ENCODE measurements at regions not wholly inside any gene's neighbourhood (a gene's known extent, or its start where the extent isn't known, plus 50 kb on each side); places are given as distances from the start of the nearest gene placed in this dataset.

- Histone ChIP-seq H3K27me3 (ENCODE audit: control insufficient read depth in 3 of 3, insufficient read depth in 3 of 3, low read length in 2 of 3) (no peaks in the 10 kb centered on the region), H3K9me3 (ENCODE audit: control insufficient read depth in 4 of 4, insufficient read depth in 3 of 4, low read length in 3 of 4) (peaks cover 0 to 3% (median 0%) of the 10 kb centered on the region in 4 donors), H3K27ac (ENCODE audit: low read depth in 1 of 2, low read length in 1 of 2) (no peak overlapping the region), H3K36me3 (ENCODE audit: control insufficient read depth in 4 of 4, insufficient read depth in 4 of 4, low read length in 4 of 4) (peaks cover 0 to 3% (median under 1%) of the 10 kb centered on the region in 4 donors), H3K4me3 (no peak overlapping the region), H3K4me1 (ENCODE audit: control insufficient read depth in 5 of 5, insufficient read depth in 5 of 5, low read length in 5 of 5) (no peaks in the 10 kb centered on the region), H3K9ac (ENCODE audit: insufficient read depth in 1 of 2, low read length in 2 of 2) (no peak overlapping the region)
- DNase-seq (no peak), ATAC-seq (ENCODE audit: insufficient read depth, low FRiP score) (no peak)
- no peak for TF ChIP-seq CTCF (IDR thresholded peaks at IDR 0.05; ENCODE audit: control extremely low read depth, extremely low read depth)
Observed at GRCh38 chr10:28082316-28082715, 83.4 kb upstream of the ODAD2 start.

- no peak for DNase-seq
- peaks cover 0 to 4% (median 3%) of the 10 kb centered on the region in 4 donors for H3K9me3 ChIP-seq (ENCODE audit: control insufficient read depth in 4 of 4, insufficient read depth in 3 of 4, low read length in 3 of 4)
Observed at GRCh38 chr10:28077889-28078288, 79.0 kb upstream of the ODAD2 start.

GRCh38 chr10:28075424-28075823 lies 76.5 kb upstream of the ODAD2 start:
- Histone ChIP-seq H3K4me1 (ENCODE audit: control insufficient read depth in 5 of 5, insufficient read depth in 5 of 5, low read length in 5 of 5) (no peaks in the 10 kb centered on the region), H3K36me3 (ENCODE audit: control insufficient read depth in 4 of 4, insufficient read depth in 4 of 4, low read length in 4 of 4) (peaks cover 0 to 3% (median 0%) of the 10 kb centered on the region in 4 donors), H3K27ac (ENCODE audit: low read depth in 1 of 2, low read length in 1 of 2) (no peak overlapping the region), H3K9ac (ENCODE audit: insufficient read depth in 1 of 2, low read length in 2 of 2) (no peak overlapping the region), H3K9me3 (ENCODE audit: control insufficient read depth in 4 of 4, insufficient read depth in 3 of 4, low read length in 3 of 4) (peaks cover 0 to 4% (median 3%) of the 10 kb centered on the region in 4 donors), H3K27me3 (ENCODE audit: control insufficient read depth in 3 of 3, insufficient read depth in 3 of 3, low read length in 2 of 3) (no peaks in the 10 kb centered on the region), H3K4me3 (no peak overlapping the region)
- no peak for TF ChIP-seq CTCF (IDR thresholded peaks at IDR 0.05; ENCODE audit: control extremely low read depth, extremely low read depth)
- 94% methylated on average over 8 of the region's 8 CpGs for WGBS, 2 donors
- ATAC-seq (ENCODE audit: insufficient read depth, low FRiP score), result no peak
- DNase-seq, result no peak

More at GRCh38 chr10:28077889-28078288, 79.0 kb upstream of the ODAD2 start:
- ATAC-seq (ENCODE audit: insufficient read depth, low FRiP score), result no peak
- no peak for TF ChIP-seq CTCF (IDR thresholded peaks at IDR 0.05; ENCODE audit: control extremely low read depth, extremely low read depth)
- H3K9ac ChIP-seq (ENCODE audit: insufficient read depth in 1 of 2, low read length in 2 of 2), result no peak overlapping the region
- WGBS, 2 donors, result 90 to 96% methylated on average over 4 of the region's 4 CpGs
- H3K36me3 ChIP-seq (ENCODE audit: control insufficient read depth in 4 of 4, insufficient read depth in 4 of 4, low read length in 4 of 4), result peaks cover 0 to 3% (median 0%) of the 10 kb centered on the region in 4 donors
- H3K4me3 ChIP-seq, result no peak overlapping the region
- H3K27ac ChIP-seq (ENCODE audit: low read depth in 1 of 2, low read length in 1 of 2), result no peak overlapping the region
- no peaks in the 10 kb centered on the region for H3K27me3 ChIP-seq (ENCODE audit: control insufficient read depth in 3 of 3, insufficient read depth in 3 of 3, low read length in 2 of 3)
- no peaks in the 10 kb centered on the region for H3K4me1 ChIP-seq (ENCODE audit: control insufficient read depth in 5 of 5, insufficient read depth in 5 of 5, low read length in 5 of 5)

- WGBS, 2 donors, result 97 to 100% methylated on average over 1 of the region's 1 CpG
- no peak overlapping the region for H3K27ac ChIP-seq (ENCODE audit: low read depth in 1 of 2, low read length in 1 of 2)
- no peak for DNase-seq
- peaks cover 0 to 4% (median 3%) of the 10 kb centered on the region in 4 donors for H3K9me3 ChIP-seq (ENCODE audit: control insufficient read depth in 4 of 4, insufficient read depth in 3 of 4, low read length in 3 of 4)
- no peak overlapping the region for H3K4me3 ChIP-seq
- H3K4me1 ChIP-seq (ENCODE audit: control insufficient read depth in 5 of 5, insufficient read depth in 5 of 5, low read length in 5 of 5), result no peaks in the 10 kb centered on the region
- ATAC-seq (ENCODE audit: insufficient read depth, low FRiP score), result no peak
- no peak overlapping the region for H3K9ac ChIP-seq (ENCODE audit: insufficient read depth in 1 of 2, low read length in 2 of 2)
- no peaks in the 10 kb centered on the region for H3K36me3 ChIP-seq (ENCODE audit: control insufficient read depth in 4 of 4, insufficient read depth in 4 of 4, low read length in 4 of 4)
- no peak for TF ChIP-seq CTCF (IDR thresholded peaks at IDR 0.05; ENCODE audit: control extremely low read depth, extremely low read depth)
- no peaks in the 10 kb centered on the region for H3K27me3 ChIP-seq (ENCODE audit: control insufficient read depth in 3 of 3, insufficient read depth in 3 of 3, low read length in 2 of 3)
Observed at GRCh38 chr10:28072573-28072972, 73.7 kb upstream of the ODAD2 start.

Measured in lung (tissue), 11 donors.